ENCODE measurements at regions not wholly inside any gene's neighbourhood (a gene's known extent, or its start where the extent isn't known, plus 50 kb on each side); places are given as distances from the start of the nearest gene placed in this dataset.
"Not testable (repeated sequence)": the region's sequence is repeated elsewhere in the genome, so short reads cannot be mapped to it uniquely, and the experiment has no call there.

- Mint-ChIP-seq H3K36me3 (ENCODE audit: insufficient read depth) (peaks cover 2% of the 10 kb centered on the region), H3K27me3 (no peaks in the 10 kb centered on the region), H3K4me3 (ENCODE audit: low read depth) (no peak overlapping the region)
Measured at GRCh38 chr2:75303227-75303626, 103.9 kb upstream of the TACR1 start.

DNA sequence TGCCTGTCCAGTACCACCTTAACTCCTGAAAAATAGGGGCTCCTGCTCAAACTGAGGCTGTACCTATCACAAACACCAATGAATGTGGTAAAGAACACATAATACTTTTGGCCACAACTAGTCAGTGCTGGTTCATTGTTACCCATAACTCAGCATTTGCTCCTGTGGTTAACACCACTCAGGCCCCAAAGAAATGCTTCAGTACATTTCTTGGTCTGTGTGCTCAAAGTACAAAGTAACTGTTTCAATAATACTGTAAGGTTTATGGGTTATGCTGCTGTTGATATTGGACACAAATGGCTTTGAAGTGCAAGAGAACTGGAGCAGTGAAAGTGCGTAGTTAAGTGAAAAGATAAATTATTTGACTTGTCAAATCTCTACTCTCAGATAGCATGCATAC lies 95.0 kb upstream of the TACR1 start:
- Mint-ChIP-seq H3K27ac (no peak overlapping the region), H3K27me3 (no peaks in the 10 kb centered on the region), H3K4me1 (ENCODE audit: low read depth) (no peaks in the 10 kb centered on the region), H3K4me3 (ENCODE audit: low read depth) (no peak overlapping the region), H3K36me3 (ENCODE audit: insufficient read depth) (no peaks in the 10 kb centered on the region), H3K9me3 (ENCODE audit: low read depth) (peaks cover 4% of the 10 kb centered on the region)
- DNase-seq (ENCODE audit: low spot score, unreplicated experiment) = no peak
- TF ChIP-seq, protein P1, sequence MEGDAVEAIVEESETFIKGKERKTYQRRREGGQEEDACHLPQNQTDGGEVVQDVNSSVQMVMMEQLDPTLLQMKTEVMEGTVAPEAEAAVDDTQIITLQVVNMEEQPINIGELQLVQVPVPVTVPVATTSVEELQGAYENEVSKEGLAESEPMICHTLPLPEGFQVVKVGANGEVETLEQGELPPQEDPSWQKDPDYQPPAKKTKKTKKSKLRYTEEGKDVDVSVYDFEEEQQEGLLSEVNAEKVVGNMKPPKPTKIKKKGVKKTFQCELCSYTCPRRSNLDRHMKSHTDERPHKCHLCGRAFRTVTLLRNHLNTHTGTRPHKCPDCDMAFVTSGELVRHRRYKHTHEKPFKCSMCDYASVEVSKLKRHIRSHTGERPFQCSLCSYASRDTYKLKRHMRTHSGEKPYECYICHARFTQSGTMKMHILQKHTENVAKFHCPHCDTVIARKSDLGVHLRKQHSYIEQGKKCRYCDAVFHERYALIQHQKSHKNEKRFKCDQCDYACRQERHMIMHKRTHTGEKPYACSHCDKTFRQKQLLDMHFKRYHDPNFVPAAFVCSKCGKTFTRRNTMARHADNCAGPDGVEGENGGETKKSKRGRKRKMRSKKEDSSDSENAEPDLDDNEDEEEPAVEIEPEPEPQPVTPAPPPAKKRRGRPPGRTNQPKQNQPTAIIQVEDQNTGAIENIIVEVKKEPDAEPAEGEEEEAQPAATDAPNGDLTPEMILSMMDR (IDR thresholded peaks at IDR 0.05; ENCODE audit: unreplicated experiment) = no peak

More at GRCh38 chr2:75303227-75303626, 103.9 kb upstream of the TACR1 start:
- H3K9me3 Mint-ChIP-seq (ENCODE audit: low read depth) = peaks cover 12% of the 10 kb centered on the region
- no peak overlapping the region for H3K27ac Mint-ChIP-seq
- H3K4me1 Mint-ChIP-seq (ENCODE audit: low read depth) = peaks cover 5% of the 10 kb centered on the region
- no peak for DNase-seq (ENCODE audit: low spot score, unreplicated experiment)
- TF ChIP-seq, protein P1 (IDR thresholded peaks at IDR 0.05; ENCODE audit: unreplicated experiment) = no peak

- Mint-ChIP-seq H3K4me1 (ENCODE audit: low read depth) (no peaks in the 10 kb centered on the region), H3K4me3 (ENCODE audit: low read depth) (no peak overlapping the region), H3K9me3 (ENCODE audit: low read depth) (peaks cover 4% of the 10 kb centered on the region), H3K36me3 (ENCODE audit: insufficient read depth) (no peaks in the 10 kb centered on the region), H3K27me3 (peaks cover 3% of the 10 kb centered on the region), H3K27ac (no peak overlapping the region)
- TF ChIP-seq, protein P1 (IDR thresholded peaks at IDR 0.05; ENCODE audit: unreplicated experiment) = no peak
- no peak for DNase-seq (ENCODE audit: low spot score, unreplicated experiment)
Measured at GRCh38 chr2:75292826-75293225, 93.5 kb upstream of the TACR1 start.

DNA sequence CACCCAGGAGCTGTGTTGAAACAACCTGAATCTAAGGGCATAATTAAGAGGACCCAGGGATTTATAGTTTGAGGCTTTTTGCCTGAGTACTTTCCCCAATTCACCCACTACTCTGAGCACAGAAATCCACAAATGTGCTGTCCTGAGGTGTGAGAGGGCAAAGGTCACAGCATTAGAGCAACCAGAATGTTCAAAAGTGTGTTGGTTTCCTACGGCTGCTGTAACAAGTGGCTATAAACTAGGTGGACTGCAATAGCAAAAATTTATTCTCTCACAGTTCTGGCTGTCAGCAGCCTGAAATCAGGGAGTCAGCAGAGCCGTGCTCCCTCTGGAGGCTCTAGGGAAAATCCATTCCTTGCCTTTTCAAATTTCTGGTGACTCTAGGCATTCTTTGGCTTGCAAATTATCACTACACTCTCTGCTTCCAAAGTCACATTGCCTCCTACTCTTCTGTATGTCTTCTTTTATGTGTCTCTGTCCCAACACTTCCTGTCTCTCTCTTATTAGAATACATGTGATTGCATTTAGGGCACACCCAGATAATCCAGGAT lies 91.4 kb upstream of the TACR1 start:
- DNase-seq (ENCODE audit: low spot score, unreplicated experiment) = no peak
- H3K27ac Mint-ChIP-seq = no peak overlapping the region
- TF ChIP-seq, protein P1 (IDR thresholded peaks at IDR 0.05; ENCODE audit: unreplicated experiment) = peak; percentile 39
- H3K4me1 Mint-ChIP-seq (ENCODE audit: low read depth) = no peaks in the 10 kb centered on the region
- no peak overlapping the region for H3K4me3 Mint-ChIP-seq (ENCODE audit: low read depth)
- no peaks in the 10 kb centered on the region for H3K36me3 Mint-ChIP-seq (ENCODE audit: insufficient read depth)
- H3K9me3 Mint-ChIP-seq (ENCODE audit: low read depth) = peaks cover 4% of the 10 kb centered on the region
- H3K27me3 Mint-ChIP-seq = peaks cover 3% of the 10 kb centered on the region

- H3K27me3 Mint-ChIP-seq = peaks cover 3% of the 10 kb centered on the region
- no peak for DNase-seq (ENCODE audit: low spot score, unreplicated experiment)
- H3K9me3 Mint-ChIP-seq (ENCODE audit: low read depth) = peaks cover 4% of the 10 kb centered on the region
- TF ChIP-seq, protein P1 (IDR thresholded peaks at IDR 0.05; ENCODE audit: unreplicated experiment) = no peak
- H3K4me1 Mint-ChIP-seq (ENCODE audit: low read depth) = no peaks in the 10 kb centered on the region
- no peak overlapping the region for H3K27ac Mint-ChIP-seq
- H3K36me3 Mint-ChIP-seq (ENCODE audit: insufficient read depth) = no peaks in the 10 kb centered on the region
- H3K4me3 Mint-ChIP-seq (ENCODE audit: low read depth) = no peak overlapping the region
Measured at GRCh38 chr2:75289771-75290170, 90.5 kb upstream of the TACR1 start.

DNA sequence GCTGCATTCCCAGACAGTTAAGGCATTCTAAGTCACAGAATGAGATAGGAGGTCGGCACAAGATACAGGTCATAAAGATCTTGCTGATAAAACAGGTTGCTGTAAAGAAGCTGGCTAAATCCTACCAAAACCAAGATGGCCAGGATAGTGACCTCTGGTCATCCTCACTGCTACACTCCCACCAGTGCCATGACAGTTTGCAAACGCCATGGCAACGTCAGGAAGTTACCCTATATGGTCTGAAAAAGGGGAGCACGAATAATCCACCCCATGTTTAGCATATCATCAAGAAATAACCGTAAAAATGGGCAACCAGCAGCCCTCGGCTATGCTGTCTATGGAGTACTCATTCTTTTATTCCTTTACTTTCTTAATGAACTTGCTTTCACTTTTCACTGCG lies 89.9 kb upstream of the TACR1 start:
- DNase-seq (ENCODE audit: low spot score, unreplicated experiment); H3K4me3 Mint-ChIP-seq (ENCODE audit: low read depth); H3K27me3 Mint-ChIP-seq; H3K4me1 Mint-ChIP-seq (ENCODE audit: low read depth); H3K9me3 Mint-ChIP-seq (ENCODE audit: low read depth); H3K36me3 Mint-ChIP-seq (ENCODE audit: insufficient read depth); H3K27ac Mint-ChIP-seq: not testable (repeated sequence)

Measured in progenitor cell of endocrine pancreas (in vitro differentiated cells).